Posterior cingulate gyrus (tissue), 11 donors: ENCODE measurements at regions not wholly inside any gene's neighbourhood (a gene's known extent, or its start where the extent isn't known, plus 50 kb on each side); places are given as distances from the start of the nearest gene placed in this dataset.

Source experiments
- DNase-seq, 10 donors: peaks; one replicate each; pipeline versions ENCODE4 v3.0.0 to v3.0.0-alpha.2; 2020 to 2021; ENCODE audit warnings: mixed read lengths in 3 of 10
- intact Hi-C: fragments of 100-400 bp; cut with DNase I; formaldehyde crosslinking; loops from one replicate; pipeline ENCODE4 v1.15.1; 2023

DNA sequence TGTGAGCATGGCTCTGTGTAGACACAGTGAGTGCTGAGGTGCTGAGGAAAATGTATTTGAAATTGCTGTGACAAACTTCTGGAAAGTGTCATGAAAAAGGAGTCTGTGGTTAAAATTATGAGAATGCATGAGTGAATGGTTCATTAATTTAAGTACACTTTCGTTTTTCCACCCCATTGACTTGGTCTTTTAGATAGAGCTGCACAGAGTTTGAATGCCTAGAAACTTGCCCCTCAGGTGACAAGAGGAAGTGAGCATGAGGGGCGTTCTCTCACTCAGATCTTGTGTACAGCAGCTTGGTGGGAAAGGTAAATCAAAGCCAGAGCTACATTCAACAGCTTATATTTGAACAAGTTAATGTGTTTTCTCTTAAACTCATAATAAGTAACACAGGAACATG lies 296.8 kb downstream of the WDR72 start:
- DNase-seq: no peak
- intact Hi-C loops: no loop called here

DNA sequence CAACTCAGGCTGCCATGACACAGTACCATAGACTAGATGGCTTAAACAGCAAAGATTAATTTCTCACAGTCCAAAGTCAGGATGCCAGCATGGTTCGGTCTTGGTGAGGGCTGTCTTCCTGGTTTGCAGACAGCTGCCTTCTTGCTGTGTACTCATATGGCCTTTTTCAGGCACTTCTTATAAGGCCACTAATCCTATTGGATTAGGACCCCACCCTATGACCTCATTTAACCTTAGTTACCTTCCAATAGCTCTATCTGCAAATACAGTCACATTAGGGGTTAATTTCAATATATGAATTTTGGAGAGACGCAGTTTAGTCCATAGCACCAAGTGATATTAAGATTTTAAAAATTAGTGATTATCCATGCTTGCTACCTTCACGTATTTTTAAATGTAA lies 297.8 kb downstream of the WDR72 start:
- no peak for DNase-seq
- intact Hi-C loops: no loop called here

DNA sequence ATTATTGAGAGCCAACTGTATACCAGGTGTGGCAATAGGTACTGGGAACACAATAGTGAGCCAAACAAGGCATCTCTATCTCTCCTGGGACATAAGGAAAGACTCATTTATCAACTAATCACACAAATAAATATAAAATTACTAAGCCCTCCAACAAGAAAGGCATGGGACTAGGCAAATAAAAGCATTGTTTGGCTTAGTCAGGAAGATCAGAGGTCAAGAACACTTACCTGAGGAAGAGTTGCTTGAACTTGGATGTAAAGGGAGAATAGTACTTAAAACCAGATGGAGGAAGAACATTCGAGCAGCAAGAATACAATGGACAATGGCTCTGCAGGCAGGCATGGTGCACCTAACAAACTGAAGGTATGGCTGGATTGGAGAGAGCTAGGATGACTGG lies 300.7 kb downstream of the WDR72 start:
- intact Hi-C loops: no loop called here
- DNase-seq: no peak

DNA sequence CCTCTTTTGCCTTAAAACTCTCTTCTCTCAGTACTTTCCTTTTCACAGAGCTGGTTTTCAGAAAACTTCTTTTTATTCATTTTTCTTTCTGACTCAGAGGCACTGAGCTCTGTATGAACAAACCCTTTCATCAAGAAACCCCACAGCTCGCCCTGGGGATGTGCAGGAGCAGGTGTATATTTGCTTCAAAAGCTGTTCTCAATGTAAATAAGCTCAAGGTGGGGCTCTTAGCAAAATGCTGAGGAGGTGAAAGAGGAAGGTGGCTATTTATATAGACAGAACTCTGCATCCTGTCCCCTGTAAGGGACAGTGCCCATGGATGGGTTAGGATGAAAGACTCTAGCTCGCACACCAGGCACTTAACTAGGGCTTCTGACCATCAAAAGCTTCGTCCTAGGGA lies 302.0 kb downstream of the WDR72 start:
- intact Hi-C loops: no loop called here
- DNase-seq: no peak

DNA sequence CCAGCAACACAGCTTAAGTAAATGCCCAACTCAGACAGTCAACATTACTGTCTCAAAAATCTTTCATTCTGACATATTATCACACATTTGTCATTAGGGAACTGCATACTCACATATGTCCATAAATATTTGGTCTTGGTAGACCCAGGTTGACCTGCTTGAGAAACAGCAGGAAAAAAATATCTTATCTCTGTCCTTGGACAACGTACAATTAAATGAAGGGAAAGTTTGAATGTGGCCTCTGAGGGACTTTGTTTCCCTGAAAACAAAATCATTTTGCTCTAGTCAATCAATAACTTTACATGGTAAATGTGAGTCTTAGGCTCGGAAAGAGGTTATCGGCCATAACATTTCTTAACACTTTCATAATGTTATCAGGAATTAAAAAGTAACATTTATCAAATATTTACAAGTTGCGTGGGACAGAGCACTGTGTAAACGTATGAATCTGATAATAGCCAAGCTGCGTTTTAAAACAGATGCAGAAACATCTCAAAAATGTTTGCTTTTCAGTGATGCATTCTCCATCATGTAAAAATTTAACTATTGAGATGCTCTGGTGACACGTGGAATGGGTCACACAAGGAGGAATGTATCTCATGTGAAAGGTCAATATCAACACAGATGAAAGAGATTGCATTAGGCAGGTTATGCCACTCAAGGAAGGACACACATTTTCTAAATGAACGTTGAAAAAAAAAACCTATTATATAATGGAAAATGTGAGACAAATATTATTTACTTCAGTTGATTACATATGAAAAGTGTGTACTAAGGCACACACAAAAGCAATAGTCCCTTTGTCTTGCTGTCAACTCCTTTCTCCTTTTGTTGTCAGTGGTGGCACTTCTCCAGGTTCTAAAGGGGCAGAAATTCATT lies 304.4 kb downstream of the WDR72 start:
- intact Hi-C loops: no loop called here

DNA sequence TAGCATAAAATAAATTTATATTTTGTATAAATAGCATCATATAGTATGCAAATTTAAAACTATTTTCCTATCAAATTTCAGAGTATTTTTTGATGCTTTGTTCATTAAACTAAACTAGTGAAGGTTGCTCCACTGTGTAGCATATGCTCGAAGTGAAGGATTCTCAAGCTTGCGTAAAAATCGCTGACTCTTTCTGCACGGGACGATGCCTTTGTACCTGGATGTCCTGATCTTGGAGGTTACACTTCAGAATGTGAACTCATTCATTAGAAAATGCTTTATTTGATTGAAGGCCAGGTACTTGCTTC lies 305.0 kb downstream of the WDR72 start:
- no peak for DNase-seq
- intact Hi-C loops: no loop called here

More for the DNA sequence above, 304.4 kb downstream of the WDR72 start:
- DNase-seq: no peak

DNA sequence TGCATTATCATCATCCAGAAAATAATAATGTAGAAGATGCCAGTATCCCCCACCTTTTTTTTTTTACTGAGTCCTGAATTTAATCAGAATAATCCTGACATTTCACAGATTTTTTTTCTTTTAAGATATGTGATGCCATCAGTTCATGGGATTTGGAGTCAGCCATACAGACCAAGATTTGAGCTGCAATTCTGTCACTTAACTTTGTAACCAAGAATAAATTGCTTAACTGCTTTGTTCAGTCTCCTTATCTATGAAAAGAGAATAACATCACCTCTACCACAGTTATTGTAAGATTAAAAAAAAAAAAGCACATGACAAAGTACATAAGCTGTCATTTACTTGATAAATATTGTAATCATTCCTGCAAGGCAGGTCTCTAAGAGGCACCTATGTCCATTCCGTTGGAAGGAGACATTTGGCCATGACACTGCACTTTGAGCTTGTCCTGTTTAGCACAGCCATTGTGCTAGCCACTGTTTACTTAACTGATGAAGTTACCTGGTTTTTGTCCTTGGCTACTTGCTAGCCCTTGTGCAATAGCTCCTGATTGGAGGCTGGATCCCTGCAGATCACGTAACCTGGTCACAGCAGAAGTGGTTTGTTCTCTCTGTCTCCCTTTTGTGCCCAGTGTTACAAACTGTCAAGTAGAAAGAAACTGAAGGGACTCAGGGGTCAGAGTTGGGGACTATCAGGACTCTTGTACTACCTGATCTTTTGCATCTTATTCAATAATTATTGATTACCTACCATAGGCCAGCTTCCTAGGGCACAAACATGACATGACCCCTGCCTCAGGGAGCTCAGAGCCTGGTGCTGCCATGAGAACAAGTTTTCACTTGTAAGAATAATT lies 306.0 kb downstream of the WDR72 start:
- intact Hi-C loops: no loop called here
- DNase-seq: no peak

DNA sequence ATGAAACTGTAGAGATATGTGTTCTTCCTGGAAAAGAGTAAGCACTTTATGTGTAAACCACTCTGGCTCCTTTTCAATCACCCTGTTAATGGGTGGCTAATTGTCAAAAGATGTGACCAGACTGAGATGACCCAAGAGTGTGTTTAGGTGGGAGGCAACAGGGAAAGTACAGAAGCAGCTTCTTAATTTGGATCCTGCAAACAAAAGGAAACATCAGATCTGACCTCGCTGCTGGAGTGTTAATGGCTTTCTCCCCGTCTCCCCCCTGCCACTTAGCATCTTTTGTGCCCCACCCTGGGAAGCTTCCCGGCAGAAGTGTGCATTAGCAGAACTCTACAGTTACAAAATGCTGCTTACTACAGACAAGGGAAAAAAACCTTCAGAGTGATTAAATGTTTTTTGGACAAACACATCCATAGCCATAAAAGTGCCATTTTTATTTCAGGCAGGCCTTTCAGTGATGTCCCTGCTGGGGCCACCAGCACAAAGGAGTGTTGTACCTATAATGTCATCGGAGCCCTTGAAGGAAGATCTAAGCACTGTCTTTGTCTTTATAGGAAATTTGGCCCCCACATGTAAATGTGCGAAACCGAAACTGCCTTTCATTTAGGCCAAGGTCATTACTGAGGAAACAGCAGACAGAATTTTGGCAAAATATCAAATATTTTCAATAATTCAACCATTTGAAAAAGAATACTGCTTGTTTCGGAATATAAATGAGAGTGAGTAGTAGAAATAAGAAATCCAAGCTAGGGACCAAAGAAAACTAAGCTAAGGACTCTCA lies 311.0 kb downstream of the WDR72 start:
- DNase-seq: no peak
- intact Hi-C loops: no loop called here

DNA sequence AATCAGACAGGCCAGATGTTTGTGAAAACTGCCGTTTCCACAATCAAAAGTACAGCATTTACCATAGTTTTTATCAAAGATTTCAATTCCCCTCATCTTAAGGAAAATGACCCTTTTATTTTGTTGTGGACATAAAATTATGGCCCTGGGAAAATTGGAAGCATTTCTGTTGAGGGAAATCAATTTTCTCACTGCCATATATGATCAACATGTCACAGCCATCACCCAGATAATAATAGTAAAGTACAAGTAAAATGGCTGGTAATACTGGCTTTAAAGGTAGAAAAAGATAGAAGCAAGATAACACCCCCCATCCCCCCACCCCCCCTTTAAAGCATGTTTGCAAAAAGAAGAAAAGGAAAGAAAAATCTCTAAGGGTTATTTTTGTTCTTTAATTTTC lies 311.7 kb downstream of the WDR72 start:
- intact Hi-C loops: no loop called here
- no peak for DNase-seq

DNA sequence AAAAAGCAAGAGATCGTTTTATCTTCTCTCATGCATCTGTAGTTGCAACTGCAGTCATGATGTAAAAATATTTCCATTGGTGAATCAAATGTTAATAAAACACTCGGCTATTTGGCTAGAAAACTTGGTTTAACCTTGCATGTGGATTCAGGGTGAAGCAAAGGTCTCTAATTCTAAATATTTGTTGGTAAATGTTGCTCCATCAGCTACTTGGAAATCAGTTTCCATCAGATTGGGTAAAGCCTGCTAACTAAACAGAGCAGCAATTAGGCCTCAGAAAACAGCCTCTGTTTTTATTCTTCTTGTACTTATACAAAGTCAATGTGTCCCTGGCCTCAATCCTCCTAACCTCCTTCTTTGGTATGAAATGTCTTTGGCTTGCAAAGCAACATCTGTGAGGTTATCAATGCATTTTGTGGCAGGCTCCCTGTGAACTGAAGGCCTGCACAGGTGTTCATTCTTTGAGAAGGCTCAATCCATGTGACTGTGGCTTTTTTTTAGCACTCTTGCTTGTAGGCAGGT lies 312.3 kb downstream of the WDR72 start:
- intact Hi-C loops: no loop called here
- no peak for DNase-seq

DNA sequence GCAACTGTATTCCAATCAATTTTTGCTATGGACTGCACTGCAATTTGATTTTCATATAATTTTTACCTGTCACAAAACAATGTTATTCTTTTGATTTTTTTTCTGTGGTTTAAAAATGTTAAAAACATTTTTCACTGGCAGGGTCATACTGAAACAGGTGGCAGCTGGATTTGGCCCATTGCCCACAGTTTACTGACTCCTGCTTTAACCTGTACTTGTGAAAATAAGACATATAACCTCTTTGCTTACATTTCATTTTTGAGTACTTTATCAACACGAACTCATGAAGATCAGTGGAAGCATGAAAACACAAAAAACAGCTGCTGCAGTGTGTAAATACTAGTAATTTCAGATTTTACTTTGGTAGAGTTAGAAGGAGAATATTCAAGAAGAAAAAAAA lies 313.1 kb downstream of the WDR72 start:
- intact Hi-C loops: no loop called here
- no peak for DNase-seq

DNA sequence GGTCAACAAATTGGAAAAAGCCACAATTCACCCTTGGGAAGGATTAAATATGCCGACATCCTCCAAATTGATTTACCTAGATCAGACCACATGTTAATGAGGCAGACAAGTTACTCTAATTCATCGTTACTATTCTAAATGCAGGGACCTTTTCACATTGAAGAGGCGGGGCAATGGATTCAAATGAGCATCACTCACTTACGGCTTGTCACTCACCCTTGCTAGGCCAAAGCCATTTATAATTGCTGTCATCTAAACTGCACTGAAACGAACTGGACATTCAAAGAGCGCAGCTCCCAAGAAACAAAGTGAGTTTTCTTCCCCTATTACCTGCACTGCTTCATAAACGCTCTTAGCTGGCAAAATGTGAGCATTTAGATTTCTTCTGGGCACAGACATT lies 313.9 kb downstream of the WDR72 start:
- DNase-seq: no peak
- intact Hi-C loops: no loop called here

DNA sequence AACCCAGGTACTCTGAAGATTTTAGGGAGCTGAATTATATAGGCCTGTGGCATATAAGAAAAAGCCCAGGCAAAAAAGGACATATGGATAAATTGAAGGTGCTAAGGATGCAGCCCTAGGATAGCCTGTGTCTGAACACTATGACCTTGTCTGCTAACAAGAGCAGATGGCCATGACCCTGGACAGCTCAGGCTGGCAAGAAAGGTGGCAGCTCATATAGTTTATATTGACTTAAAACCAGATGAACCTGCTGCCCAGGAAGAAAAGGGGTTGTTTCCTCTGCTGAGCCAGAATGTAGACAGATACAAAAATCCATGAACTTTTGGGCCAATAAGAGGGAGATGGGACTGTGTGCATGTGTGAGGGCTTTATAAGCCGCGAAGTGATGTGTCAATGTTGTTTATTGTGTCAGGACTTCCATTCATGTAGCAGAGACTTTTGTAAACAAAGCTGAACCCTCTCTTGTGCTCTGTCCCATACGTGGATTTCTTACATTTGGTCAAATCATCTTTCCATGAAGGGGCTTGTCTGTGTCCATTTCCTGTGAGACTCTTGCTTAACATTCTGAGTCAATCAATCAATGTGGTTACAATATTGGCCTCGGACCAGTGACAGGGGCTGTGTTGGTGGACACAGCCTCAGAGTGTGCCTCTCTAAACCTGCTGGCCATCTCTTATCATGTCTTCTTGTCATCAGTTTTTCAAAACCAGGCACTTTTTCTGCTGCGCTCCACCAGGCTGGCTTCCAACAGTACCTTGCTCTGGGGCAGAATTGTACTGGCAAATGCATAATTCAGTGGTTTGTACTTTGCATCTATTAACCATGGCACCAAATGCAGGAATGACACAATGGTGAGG lies 321.2 kb downstream of the WDR72 start:
- intact Hi-C loops: no loop called here
- DNase-seq: peak in 2 of 10 donors; percentile 4 to 12

DNA sequence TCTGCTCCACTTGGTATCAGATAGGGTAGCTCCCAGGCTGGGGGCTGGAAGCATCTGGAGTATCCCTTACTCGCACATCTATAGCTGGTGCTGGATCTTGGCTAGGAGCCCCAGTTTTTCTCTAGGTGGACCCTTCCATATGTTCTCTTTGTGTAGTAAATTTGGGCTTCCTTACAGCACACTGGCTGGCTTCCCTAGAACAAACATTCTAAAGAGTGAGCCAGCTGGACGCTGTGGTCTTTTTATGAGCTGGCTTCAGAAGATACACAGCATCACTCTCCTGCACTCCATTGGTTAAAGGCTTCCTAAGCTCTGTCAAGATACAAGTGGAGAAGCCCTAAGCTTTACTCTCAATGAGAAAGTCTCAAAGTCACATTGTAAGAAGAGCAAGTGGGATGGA lies 322.1 kb downstream of the WDR72 start:
- intact Hi-C loops: no loop called here
- DNase-seq: peak in 3 of 10 donors; percentile 8 to 16 (median 12)

DNA sequence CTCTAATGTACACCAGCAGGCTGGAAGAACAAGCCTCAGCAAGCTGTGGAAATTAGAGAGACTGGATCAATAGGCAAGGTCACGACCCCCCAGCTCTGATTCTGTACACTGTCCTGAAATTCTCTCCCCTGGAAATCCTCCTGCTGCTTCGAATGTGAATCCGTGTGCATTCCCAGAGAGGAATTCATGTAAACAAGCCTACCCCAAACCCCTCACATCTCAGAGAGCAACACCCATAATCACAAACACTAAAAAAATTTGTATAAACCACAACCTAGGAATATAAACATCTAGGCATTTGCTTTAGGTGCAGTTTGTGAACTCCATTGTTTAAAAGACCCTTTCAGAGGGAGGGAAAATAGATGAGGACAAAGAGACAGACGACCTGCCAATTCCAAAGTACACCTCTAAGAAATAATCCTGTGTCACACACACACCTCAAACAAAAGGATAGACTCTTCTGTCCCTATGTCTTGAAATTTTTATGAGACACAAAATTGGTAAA lies 325.2 kb downstream of the WDR72 start:
- intact Hi-C loops: no loop called here
- DNase-seq: no peak

DNA sequence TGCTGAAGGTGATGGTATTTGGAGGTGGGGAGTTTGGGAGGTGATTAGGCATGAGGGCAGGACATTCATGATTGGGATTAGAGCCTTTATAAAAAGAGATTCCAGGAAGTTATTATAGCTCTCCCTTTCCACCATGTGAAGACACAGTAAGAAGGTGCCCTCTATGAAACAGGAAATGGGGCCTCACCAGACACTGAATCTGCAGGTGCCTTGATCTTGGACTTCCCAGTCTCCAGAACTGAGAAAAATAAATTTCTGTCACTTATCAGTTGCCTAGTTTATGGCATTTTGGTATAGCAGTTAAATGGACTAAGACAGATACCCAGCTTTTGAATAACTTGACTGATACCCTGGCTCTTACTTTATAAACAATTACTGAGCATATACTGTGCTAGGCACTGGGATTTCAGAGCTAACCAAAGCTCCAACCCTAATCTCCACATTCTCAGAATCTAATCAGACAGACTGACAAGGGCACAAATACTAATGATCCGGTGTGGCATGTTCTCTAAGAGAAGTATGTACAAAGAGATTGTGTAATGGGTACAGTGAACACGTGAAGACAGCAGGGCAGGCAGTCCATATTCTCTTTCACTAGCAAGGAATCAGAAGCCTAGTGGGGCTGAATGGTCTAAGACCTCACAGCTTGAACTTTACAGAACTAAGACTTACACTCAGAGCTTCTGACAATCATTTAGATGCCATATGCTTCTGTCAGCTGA lies 343.1 kb downstream of the WDR72 start:
- intact Hi-C loops: no loop called here
- DNase-seq: no peak

DNA sequence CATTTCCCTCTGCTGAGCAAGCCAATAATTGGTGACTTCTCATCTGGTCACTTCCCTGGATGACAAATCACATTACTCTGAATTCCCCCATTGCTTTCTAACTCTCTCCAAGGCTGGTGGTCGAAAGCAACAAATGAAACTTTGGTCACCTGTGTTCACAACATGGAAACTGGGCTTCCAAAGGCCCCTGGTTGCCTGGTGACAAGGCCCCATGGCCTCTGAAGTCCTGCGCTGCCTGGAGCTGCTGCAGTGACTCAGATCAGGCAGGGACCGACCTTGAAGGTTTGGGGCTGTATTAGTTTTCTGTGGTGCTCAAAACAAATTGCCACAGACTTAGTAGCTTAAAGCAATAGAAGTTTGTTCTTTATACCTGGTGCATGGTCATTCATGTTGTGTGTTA lies 345.3 kb downstream of the WDR72 start:
- intact Hi-C loops: no loop called here

DNA sequence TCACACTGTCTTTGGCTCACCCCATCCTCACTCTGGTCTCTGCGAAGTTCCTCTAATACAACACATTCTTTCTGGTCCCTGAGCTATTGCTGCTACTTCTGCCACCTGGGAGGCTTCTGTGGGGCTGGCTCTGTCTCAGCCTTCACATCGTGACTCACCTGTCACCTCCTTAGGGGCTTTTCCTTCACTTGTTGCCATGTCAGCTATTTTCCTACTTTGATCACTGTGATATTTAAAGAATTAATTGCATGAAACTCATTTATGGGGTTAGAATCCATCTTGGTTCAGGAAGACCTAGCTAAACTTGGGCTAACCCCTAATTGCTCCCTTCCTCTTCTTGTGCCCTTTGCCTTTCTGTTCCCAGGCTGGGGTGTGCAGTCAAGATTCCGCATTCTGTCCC lies 346.9 kb downstream of the WDR72 start:
- intact Hi-C loops: no loop called here

More for the DNA sequence above, 345.3 kb downstream of the WDR72 start:
- no peak for DNase-seq

DNA sequence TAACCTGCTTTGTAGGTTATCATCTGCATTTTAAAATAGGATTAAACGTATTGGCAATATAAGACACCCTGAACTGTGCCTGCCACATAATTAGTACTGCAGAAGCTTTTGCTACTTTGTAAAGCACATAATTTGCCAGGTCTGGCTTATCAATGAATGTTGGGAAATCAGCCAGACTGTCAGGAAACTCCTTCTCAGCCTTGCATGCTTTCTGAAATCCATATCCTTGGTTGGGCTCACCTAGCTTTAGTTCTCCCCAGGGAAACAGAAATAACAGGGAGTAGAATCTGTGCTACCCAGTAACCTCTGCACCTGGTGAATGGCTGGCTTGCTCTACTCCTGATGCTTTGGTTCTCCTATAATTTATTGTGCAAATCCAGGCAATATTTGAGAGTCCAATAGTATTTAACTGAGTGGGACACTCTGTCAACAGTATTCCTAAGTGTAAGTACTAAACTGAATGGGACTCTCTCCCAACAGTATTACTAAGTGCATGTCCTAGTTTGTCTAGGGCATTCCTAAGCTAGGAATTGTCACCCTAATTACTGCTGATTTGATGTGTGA lies 354.5 kb downstream of the WDR72 start:
- DNase-seq: no peak
- intact Hi-C loops: loop anchor here (10.0 kb wide), 1 partner anchor 60 kb away; no protein-coding TSS in a partner anchor

More for the DNA sequence above, 346.9 kb downstream of the WDR72 start:
- no peak for DNase-seq
